ENCODE measurements at regions not wholly inside any gene's neighbourhood (a gene's known extent, or its start where the extent isn't known, plus 50 kb on each side); places are given as distances from the start of the nearest gene placed in this dataset.

DNA sequence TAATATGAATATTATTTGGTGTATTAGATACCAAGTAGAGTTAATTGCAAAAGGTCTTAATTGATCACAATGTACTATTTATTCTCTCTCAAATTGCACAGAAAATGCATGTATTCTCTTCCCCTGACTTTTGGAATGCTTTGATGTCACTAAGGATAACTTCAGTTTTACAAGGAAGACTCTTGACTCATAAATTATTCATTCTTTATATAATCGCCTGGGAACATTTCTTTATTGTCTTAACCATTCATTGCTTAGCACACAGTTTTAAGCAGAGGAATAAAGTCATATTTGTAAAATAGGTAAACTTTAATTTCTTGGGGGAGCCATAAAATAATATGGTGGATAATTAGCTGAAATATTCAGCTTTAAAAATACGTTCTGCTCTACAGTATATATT, 306.0 kb upstream of the TMEM229A start:
- Histone ChIP-seq H3K9me3 (ENCODE audit: control insufficient read depth, low read length) (no peaks in the 10 kb centered on the region), H3K27me3 (ENCODE audit: control insufficient read depth in 1 of 2, insufficient read depth in 2 of 2, low read length in 1 of 2) (no peaks in the 10 kb centered on the region), H3K4me3 (ENCODE audit: low read length in 2 of 2) (no peak overlapping the region), H3K27ac (ENCODE audit: low read depth in 1 of 2, low read length in 2 of 2) (no peak overlapping the region), H3K36me3 (ENCODE audit: control insufficient read depth in 1 of 2, insufficient read depth in 2 of 2, low read length in 1 of 2) (no peaks in the 10 kb centered on the region), H3K4me1 (ENCODE audit: control insufficient read depth in 1 of 2, insufficient read depth in 2 of 2, low read length in 2 of 2) (no peaks in the 10 kb centered on the region)
- intact Hi-C loops (cut with DNase I) = no loop called here
- DNase-seq = no peak
- ATAC-seq (ENCODE audit: low FRiP score) = no peak
- WGBS, 2 donors = 68 to 72% methylated on average over 2 of the region's 2 CpGs

DNA sequence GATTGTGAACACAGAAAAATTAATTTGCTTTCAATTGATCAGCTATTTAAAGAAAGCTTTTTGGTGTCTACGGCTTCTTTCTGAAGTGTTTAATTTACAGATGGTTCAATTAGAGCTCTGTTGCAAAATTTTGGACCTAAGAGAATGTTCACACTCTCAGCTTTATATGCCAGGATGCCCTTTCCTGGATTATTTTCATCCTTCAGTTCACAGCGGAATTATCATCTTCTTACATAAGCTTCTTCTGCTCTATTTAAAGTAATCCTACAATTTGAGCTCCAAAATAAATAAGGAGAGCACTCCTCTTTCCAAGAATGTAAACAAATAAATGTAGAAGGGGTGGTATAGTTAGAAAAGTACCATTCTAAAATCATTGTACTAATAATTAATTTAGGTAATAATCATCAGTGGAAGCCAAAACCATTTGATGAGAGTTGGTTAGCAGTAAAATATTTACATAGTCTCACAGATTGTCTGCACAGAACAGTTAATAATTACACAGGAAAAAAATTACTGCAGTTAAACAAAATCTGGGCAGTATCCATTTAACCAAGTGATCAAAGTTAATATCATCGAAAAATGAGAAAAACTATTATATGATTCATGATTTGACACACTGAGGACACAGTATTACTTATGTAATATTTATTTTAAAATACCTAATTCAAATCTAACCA, 298.0 kb upstream of the TMEM229A start:
- H3K27me3 ChIP-seq (ENCODE audit: control insufficient read depth in 1 of 2, insufficient read depth in 2 of 2, low read length in 1 of 2) = no peaks in the 10 kb centered on the region
- 69 to 72% methylated on average over 3 of the region's 3 CpGs for WGBS, 2 donors
- H3K36me3 ChIP-seq (ENCODE audit: control insufficient read depth in 1 of 2, insufficient read depth in 2 of 2, low read length in 1 of 2) = no peaks in the 10 kb centered on the region
- DNase-seq (no peak), ATAC-seq (ENCODE audit: low FRiP score) (no peak)
- no peak overlapping the region for H3K27ac ChIP-seq (ENCODE audit: low read depth in 1 of 2, low read length in 2 of 2)
- no peaks in the 10 kb centered on the region for H3K4me1 ChIP-seq (ENCODE audit: control insufficient read depth in 1 of 2, insufficient read depth in 2 of 2, low read length in 2 of 2)
- H3K9me3 ChIP-seq (ENCODE audit: control insufficient read depth, low read length) = peaks cover 1% of the 10 kb centered on the region
- intact Hi-C loops (cut with DNase I) = no loop called here
- no peak overlapping the region for H3K4me3 ChIP-seq (ENCODE audit: low read length in 2 of 2)

DNA sequence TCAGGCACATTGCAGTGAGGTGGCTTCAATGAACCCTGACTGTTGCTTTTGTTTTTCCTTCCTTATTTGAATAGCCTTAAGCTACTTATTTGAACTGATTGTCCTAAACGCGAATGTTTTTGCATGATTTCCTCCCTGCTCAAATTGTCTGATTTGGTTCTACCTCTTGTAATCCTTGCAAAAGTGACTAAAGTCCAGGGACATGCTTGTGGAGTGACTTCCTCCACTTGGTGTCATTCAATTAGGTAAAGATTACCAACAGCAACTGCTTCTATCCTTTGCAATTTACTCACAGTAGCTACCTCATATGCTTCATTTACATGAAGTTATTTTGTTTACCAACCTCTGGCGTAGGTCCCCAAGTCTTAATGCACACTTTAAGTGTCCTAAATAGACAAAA, 295.9 kb upstream of the TMEM229A start:
- DNase-seq (no peak), ATAC-seq (ENCODE audit: low FRiP score) (no peak)
- Histone ChIP-seq H3K4me1 (ENCODE audit: control insufficient read depth in 1 of 2, insufficient read depth in 2 of 2, low read length in 2 of 2) (no peaks in the 10 kb centered on the region), H3K9me3 (ENCODE audit: control insufficient read depth, low read length) (peaks cover 1% of the 10 kb centered on the region), H3K27me3 (ENCODE audit: control insufficient read depth in 1 of 2, insufficient read depth in 2 of 2, low read length in 1 of 2) (no peaks in the 10 kb centered on the region), H3K36me3 (ENCODE audit: control insufficient read depth in 1 of 2, insufficient read depth in 2 of 2, low read length in 1 of 2) (no peaks in the 10 kb centered on the region), H3K27ac (ENCODE audit: low read depth in 1 of 2, low read length in 2 of 2) (no peak overlapping the region), H3K4me3 (ENCODE audit: low read length in 2 of 2) (no peak overlapping the region)
- WGBS, 2 donors = 50 to 51% methylated on average over 3 of the region's 3 CpGs
- intact Hi-C loops (cut with DNase I) = no loop called here

GRCh38 chr7:124324262-124324661, 291.4 kb upstream of the TMEM229A start:
- H3K27ac ChIP-seq (ENCODE audit: low read depth in 1 of 2, low read length in 2 of 2) = no peak overlapping the region
- no peak overlapping the region for H3K4me3 ChIP-seq (ENCODE audit: low read length in 2 of 2)
- no peaks in the 10 kb centered on the region for H3K4me1 ChIP-seq (ENCODE audit: control insufficient read depth in 1 of 2, insufficient read depth in 2 of 2, low read length in 2 of 2)
- no peak for ATAC-seq (ENCODE audit: low FRiP score)
- intact Hi-C loops (cut with DNase I) = no loop called here
- no peaks in the 10 kb centered on the region for H3K9me3 ChIP-seq (ENCODE audit: control insufficient read depth, low read length)
- no peaks in the 10 kb centered on the region for H3K36me3 ChIP-seq (ENCODE audit: control insufficient read depth in 1 of 2, insufficient read depth in 2 of 2, low read length in 1 of 2)
- no peak for DNase-seq
- H3K27me3 ChIP-seq (ENCODE audit: control insufficient read depth in 1 of 2, insufficient read depth in 2 of 2, low read length in 1 of 2) = no peaks in the 10 kb centered on the region

DNA sequence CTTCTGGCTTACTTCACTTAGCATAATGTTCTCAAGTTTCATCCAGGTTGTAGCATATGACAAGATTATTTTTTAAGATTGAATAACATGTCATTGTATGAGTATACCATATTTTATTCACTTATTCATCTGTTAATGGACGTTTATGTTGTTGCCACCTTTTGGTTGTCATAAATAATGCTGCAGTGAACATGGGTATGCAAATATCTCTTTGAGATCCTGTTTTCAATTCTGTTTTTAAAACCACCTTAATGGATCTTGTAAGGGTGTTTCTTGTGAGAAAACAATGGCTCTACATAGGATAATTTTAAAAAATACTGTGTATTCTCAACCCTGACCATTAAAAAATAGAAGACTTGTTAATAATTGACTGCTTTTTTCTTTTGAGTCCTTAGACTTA, 290.7 kb upstream of the TMEM229A start:
- no peak for DNase-seq
- Histone ChIP-seq H3K27me3 (ENCODE audit: control insufficient read depth in 1 of 2, insufficient read depth in 2 of 2, low read length in 1 of 2) (no peaks in the 10 kb centered on the region), H3K27ac (ENCODE audit: low read depth in 1 of 2, low read length in 2 of 2) (no peak overlapping the region), H3K4me1 (ENCODE audit: control insufficient read depth in 1 of 2, insufficient read depth in 2 of 2, low read length in 2 of 2) (no peaks in the 10 kb centered on the region), H3K4me3 (ENCODE audit: low read length in 2 of 2) (no peak overlapping the region), H3K36me3 (ENCODE audit: control insufficient read depth in 1 of 2, insufficient read depth in 2 of 2, low read length in 1 of 2) (no peaks in the 10 kb centered on the region), H3K9me3 (ENCODE audit: control insufficient read depth, low read length) (no peaks in the 10 kb centered on the region)
- no peak for ATAC-seq (ENCODE audit: low FRiP score)
- WGBS, 2 donors = 25 to 30% methylated on average over 1 of the region's 1 CpG
- intact Hi-C loops (cut with DNase I) = no loop called here

GRCh38 chr7:124322561-124322960, 289.7 kb upstream of the TMEM229A start:
- Histone ChIP-seq H3K9me3 (ENCODE audit: control insufficient read depth, low read length) (no peaks in the 10 kb centered on the region), H3K4me1 (ENCODE audit: control insufficient read depth in 1 of 2, insufficient read depth in 2 of 2, low read length in 2 of 2) (no peaks in the 10 kb centered on the region), H3K36me3 (ENCODE audit: control insufficient read depth in 1 of 2, insufficient read depth in 2 of 2, low read length in 1 of 2) (no peaks in the 10 kb centered on the region), H3K4me3 (ENCODE audit: low read length in 2 of 2) (no peak overlapping the region), H3K27me3 (ENCODE audit: control insufficient read depth in 1 of 2, insufficient read depth in 2 of 2, low read length in 1 of 2) (no peaks in the 10 kb centered on the region), H3K27ac (ENCODE audit: low read depth in 1 of 2, low read length in 2 of 2) (no peak overlapping the region)
- 71 to 74% methylated on average over 1 of the region's 1 CpG for WGBS, 2 donors
- intact Hi-C loops (cut with DNase I) = no loop called here
- ATAC-seq (ENCODE audit: low FRiP score) (no peak), DNase-seq (no peak)

- no peaks in the 10 kb centered on the region for H3K36me3 ChIP-seq (ENCODE audit: control insufficient read depth in 1 of 2, insufficient read depth in 2 of 2, low read length in 1 of 2)
- H3K9me3 ChIP-seq (ENCODE audit: control insufficient read depth, low read length) = no peaks in the 10 kb centered on the region
- ATAC-seq (ENCODE audit: low FRiP score) = no peak
- no peak overlapping the region for H3K4me3 ChIP-seq (ENCODE audit: low read length in 2 of 2)
- H3K27me3 ChIP-seq (ENCODE audit: control insufficient read depth in 1 of 2, insufficient read depth in 2 of 2, low read length in 1 of 2) = no peaks in the 10 kb centered on the region
- H3K4me1 ChIP-seq (ENCODE audit: control insufficient read depth in 1 of 2, insufficient read depth in 2 of 2, low read length in 2 of 2) = no peaks in the 10 kb centered on the region
- DNase-seq = no peak
- no peak overlapping the region for H3K27ac ChIP-seq (ENCODE audit: low read depth in 1 of 2, low read length in 2 of 2)
- 55 to 60% methylated on average over 5 of the region's 5 CpGs for WGBS, 2 donors
- intact Hi-C loops (cut with DNase I) = no loop called here
Observed at GRCh38 chr7:124318721-124319450, 286.0 kb upstream of the TMEM229A start.

DNA sequence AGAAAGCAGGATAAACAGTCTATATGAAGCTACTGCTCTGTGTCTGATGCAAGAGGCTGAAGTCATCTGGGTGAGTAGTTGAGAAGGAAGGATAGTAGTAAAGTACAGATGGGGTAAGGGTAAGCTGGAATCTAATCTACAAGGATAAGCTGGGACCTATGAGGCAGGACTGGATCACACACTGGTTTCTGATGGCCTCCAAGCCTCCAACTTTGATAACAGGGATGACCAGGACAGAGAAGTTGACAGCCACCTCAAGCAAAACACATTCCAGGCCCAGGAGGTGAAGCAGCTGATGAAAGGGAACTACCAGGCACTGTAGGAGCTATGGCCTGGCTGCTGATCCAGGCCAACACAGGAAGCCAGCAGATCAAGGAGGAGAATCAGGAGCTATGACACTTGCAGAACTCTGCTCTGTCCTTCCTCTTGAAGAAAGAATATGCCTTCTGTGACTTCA, 278.1 kb upstream of the TMEM229A start:
- intact Hi-C loops (cut with DNase I) = no loop called here

DNA sequence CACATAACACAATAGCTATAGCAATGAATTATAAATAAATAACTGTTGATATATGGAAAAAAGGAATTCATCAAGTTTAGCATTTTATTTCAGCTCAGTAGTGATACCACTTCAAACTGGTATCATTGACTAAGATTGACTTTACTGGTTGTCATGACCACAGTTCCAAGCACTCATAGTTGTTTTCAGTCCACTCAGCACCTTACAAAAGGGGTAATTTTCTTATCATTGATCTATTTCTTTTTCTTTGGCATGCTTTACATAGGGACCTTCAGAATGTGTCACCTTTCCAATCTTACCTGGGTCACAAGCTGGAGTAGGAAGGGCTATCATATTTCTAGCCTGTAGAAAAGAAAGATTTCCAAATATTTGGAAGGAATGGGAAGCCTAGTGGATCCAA, 275.5 kb upstream of the TMEM229A start:
- H3K4me3 ChIP-seq (ENCODE audit: low read length in 2 of 2) = no peak overlapping the region
- no peaks in the 10 kb centered on the region for H3K4me1 ChIP-seq (ENCODE audit: control insufficient read depth in 1 of 2, insufficient read depth in 2 of 2, low read length in 2 of 2)
- no peaks in the 10 kb centered on the region for H3K9me3 ChIP-seq (ENCODE audit: control insufficient read depth, low read length)
- H3K27me3 ChIP-seq (ENCODE audit: control insufficient read depth in 1 of 2, insufficient read depth in 2 of 2, low read length in 1 of 2) = no peaks in the 10 kb centered on the region
- no peak for DNase-seq
- H3K27ac ChIP-seq (ENCODE audit: low read depth in 1 of 2, low read length in 2 of 2) = no peak overlapping the region
- ATAC-seq (ENCODE audit: low FRiP score) = no peak
- H3K36me3 ChIP-seq (ENCODE audit: control insufficient read depth in 1 of 2, insufficient read depth in 2 of 2, low read length in 1 of 2) = no peaks in the 10 kb centered on the region
- intact Hi-C loops (cut with DNase I) = no loop called here

More for the DNA sequence above, 278.1 kb upstream of the TMEM229A start:
- no peaks in the 10 kb centered on the region for H3K36me3 ChIP-seq (ENCODE audit: control insufficient read depth in 1 of 2, insufficient read depth in 2 of 2, low read length in 1 of 2)
- no peaks in the 10 kb centered on the region for H3K27me3 ChIP-seq (ENCODE audit: control insufficient read depth in 1 of 2, insufficient read depth in 2 of 2, low read length in 1 of 2)
- no peak overlapping the region for H3K4me3 ChIP-seq (ENCODE audit: low read length in 2 of 2)
- H3K4me1 ChIP-seq (ENCODE audit: control insufficient read depth in 1 of 2, insufficient read depth in 2 of 2, low read length in 2 of 2) = no peaks in the 10 kb centered on the region
- no peak overlapping the region for H3K27ac ChIP-seq (ENCODE audit: low read depth in 1 of 2, low read length in 2 of 2)
- DNase-seq (no peak), ATAC-seq (ENCODE audit: low FRiP score) (no peak)
- no peaks in the 10 kb centered on the region for H3K9me3 ChIP-seq (ENCODE audit: control insufficient read depth, low read length)
